HuH-7 (cell line): ENCODE measurements at regions not wholly inside any gene's neighbourhood (a gene's known extent, or its start where the extent isn't known, plus 50 kb on each side); places are given as distances from the start of the nearest gene placed in this dataset.

Experiments used
- DNase-seq: peaks from one replicate; pipeline ENCODE4 v3.0.0; 2011; ENCODE audit warnings: low spot score

GRCh38 chr14:95410838-95411237 lies 91.1 kb upstream of the CLMN start:
- no peak for DNase-seq

GRCh38 chr14:95409477-95410272 lies 90.0 kb upstream of the CLMN start:
- DNase-seq = no peak

GRCh38 chr14:95408731-95409476 lies 89.2 kb upstream of the CLMN start:
- no peak for DNase-seq

GRCh38 chr14:95407354-95407753 lies 87.6 kb upstream of the CLMN start:
- no peak for DNase-seq

- DNase-seq = no peak
Measured at GRCh38 chr14:95406756-95407277, 87.1 kb upstream of the CLMN start.

GRCh38 chr14:95404583-95404982 lies 84.9 kb upstream of the CLMN start:
- no peak for DNase-seq

- DNase-seq = no peak
Measured at GRCh38 chr14:95402578-95402977, 82.9 kb upstream of the CLMN start.

GRCh38 chr14:95402176-95402575 lies 82.5 kb upstream of the CLMN start:
- no peak for DNase-seq

- DNase-seq = peak; percentile 15
Measured at GRCh38 chr14:95398630-95399547, 79.2 kb upstream of the CLMN start.

- DNase-seq = no peak
Measured at GRCh38 chr14:95397325-95397724, 77.6 kb upstream of the CLMN start.

- no peak for DNase-seq
Measured at GRCh38 chr14:95396221-95396620, 76.5 kb upstream of the CLMN start.

GRCh38 chr14:95395098-95395737 lies 75.5 kb upstream of the CLMN start:
- no peak for DNase-seq

- DNase-seq = no peak
Measured at GRCh38 chr14:95394297-95395097, 74.8 kb upstream of the CLMN start.

- DNase-seq = no peak
Measured at GRCh38 chr14:95392841-95393240, 73.1 kb upstream of the CLMN start.

GRCh38 chr14:95391331-95391730 lies 71.6 kb upstream of the CLMN start:
- DNase-seq = no peak

GRCh38 chr14:95389471-95390011 lies 69.8 kb upstream of the CLMN start:
- DNase-seq = no peak

GRCh38 chr14:95388699-95389098 lies 69.0 kb upstream of the CLMN start:
- no peak for DNase-seq

- no peak for DNase-seq
Measured at GRCh38 chr14:95387826-95388445, 68.2 kb upstream of the CLMN start.

- no peak for DNase-seq
Measured at GRCh38 chr14:95386536-95387095, 66.9 kb upstream of the CLMN start.

- DNase-seq = no peak
Measured at GRCh38 chr14:95385701-95386100, 66.0 kb upstream of the CLMN start.
